ENCODE measurements at regions not wholly inside any gene's neighbourhood (a gene's known extent, or its start where the extent isn't known, plus 50 kb on each side); places are given as distances from the start of the nearest gene placed in this dataset.

DNA sequence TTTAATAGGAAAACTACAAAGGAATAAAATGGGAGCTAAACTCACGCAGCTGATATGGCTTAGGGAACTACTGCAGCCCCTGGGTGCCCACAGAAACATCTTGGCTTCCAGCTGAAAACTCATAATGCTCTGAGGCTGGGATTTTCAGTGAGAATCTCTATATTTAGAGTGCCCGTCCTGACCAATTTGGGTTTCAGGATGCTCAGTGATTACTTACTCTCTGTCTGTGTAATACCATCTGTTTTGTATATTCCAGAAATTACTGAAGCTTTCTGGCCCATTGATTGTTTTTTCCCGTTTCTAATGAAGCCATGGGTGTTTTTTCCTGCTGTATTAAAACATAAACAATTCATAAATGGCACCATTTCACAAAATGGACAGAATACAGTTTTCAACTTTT lies 50.6 kb upstream of the ZNF385D start:
- H3K9ac ChIP-seq (ENCODE audit: extremely low read depth, insufficient read length, low read length) = no peak overlapping the region
- TF ChIP-seq, protein P1, sequence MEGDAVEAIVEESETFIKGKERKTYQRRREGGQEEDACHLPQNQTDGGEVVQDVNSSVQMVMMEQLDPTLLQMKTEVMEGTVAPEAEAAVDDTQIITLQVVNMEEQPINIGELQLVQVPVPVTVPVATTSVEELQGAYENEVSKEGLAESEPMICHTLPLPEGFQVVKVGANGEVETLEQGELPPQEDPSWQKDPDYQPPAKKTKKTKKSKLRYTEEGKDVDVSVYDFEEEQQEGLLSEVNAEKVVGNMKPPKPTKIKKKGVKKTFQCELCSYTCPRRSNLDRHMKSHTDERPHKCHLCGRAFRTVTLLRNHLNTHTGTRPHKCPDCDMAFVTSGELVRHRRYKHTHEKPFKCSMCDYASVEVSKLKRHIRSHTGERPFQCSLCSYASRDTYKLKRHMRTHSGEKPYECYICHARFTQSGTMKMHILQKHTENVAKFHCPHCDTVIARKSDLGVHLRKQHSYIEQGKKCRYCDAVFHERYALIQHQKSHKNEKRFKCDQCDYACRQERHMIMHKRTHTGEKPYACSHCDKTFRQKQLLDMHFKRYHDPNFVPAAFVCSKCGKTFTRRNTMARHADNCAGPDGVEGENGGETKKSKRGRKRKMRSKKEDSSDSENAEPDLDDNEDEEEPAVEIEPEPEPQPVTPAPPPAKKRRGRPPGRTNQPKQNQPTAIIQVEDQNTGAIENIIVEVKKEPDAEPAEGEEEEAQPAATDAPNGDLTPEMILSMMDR (conservative IDR thresholded peaks at IDR 0.05) = no peak
- no peak overlapping the region for H2AK5ac ChIP-seq (ENCODE audit: insufficient read length, low read length)
- no peak overlapping the region for H2AFZ ChIP-seq (ENCODE audit: low read length)
- no peak overlapping the region for H3K4me2 ChIP-seq (ENCODE audit: insufficient read depth, insufficient read length, low read length)
- H4K5ac ChIP-seq (ENCODE audit: insufficient read length, low read depth, low read length) = no peak overlapping the region
- no peaks in the 10 kb centered on the region for H4K20me1 ChIP-seq (ENCODE audit: control insufficient read depth, insufficient read depth, insufficient read length)
- H2BK5ac ChIP-seq (ENCODE audit: insufficient read length, low read length) = no peak overlapping the region
- H4K91ac ChIP-seq (ENCODE audit: insufficient read length, low read depth, low read length) = no peak overlapping the region
- no peak overlapping the region for H2BK120ac ChIP-seq (ENCODE audit: low read depth, low read length, poor library complexity, severe bottlenecking)
- no peak overlapping the region for H3K27ac ChIP-seq (ENCODE audit: insufficient read length, low read depth, low read length)
- no peak overlapping the region for H3K18ac ChIP-seq (ENCODE audit: insufficient read length, low read depth, low read length)
- no peak overlapping the region for H3K23ac ChIP-seq (ENCODE audit: insufficient read length, low read depth, low read length)
- no peak overlapping the region for H4K8ac ChIP-seq (replicated peaks; ENCODE audit: insufficient read length, low read depth, low read length)
- H3T11ph ChIP-seq (ENCODE audit: low read length) = no peak overlapping the region
- no peaks in the 10 kb centered on the region for H3K27me3 ChIP-seq (ENCODE audit: insufficient read depth, low read length)
- Mint-ChIP-seq H3K4me3 (no peak overlapping the region), H3K9me3 (peaks cover 4 to 7% of the 10 kb centered on the region in 2 experiments; a peak in 2 of 5 replicates), H3K27ac (no peak overlapping the region; a peak in 1 of 7 replicates), H3K4me1 (no peaks in the 10 kb centered on the region), H3K36me3 (ENCODE audit: insufficient read depth in 1 of 3, low read depth in 3 of 3) (no peaks in the 10 kb centered on the region), H3K27me3 (ENCODE audit: low read depth) (no peaks in the 10 kb centered on the region)
- H3K79me1 ChIP-seq (ENCODE audit: insufficient read depth, low read depth, low read length, poor library complexity, severe bottlenecking) = no peaks in the 10 kb centered on the region
- no CpG with 5 or more reads among the region's 3 CpGs for WGBS (ENCODE audit: extremely low coverage, insufficient read length, low lambda C conversion rate)
- H3K56ac ChIP-seq (ENCODE audit: insufficient read length, low read depth, low read length) = no peak overlapping the region
- H2BK12ac ChIP-seq (ENCODE audit: insufficient read length, low read depth, low read length) = no peak overlapping the region
- no peak overlapping the region for H3K14ac ChIP-seq (ENCODE audit: insufficient read depth, low read length)
- no peaks in the 10 kb centered on the region for H3K23me2 ChIP-seq (ENCODE audit: insufficient read length, low read depth, low read length, poor library complexity, severe bottlenecking)
- no peak overlapping the region for H2BK15ac ChIP-seq (ENCODE audit: low read depth, low read length)
- no peaks in the 10 kb centered on the region for H3K79me2 ChIP-seq (ENCODE audit: insufficient read depth, low read length)
- H3K9me3 ChIP-seq (ENCODE audit: control insufficient read depth, low read depth, low read length) = no peaks in the 10 kb centered on the region
- H3K4me1 ChIP-seq (ENCODE audit: insufficient read depth, low read length) = no peaks in the 10 kb centered on the region
- DNase-seq = no peak
- no peak overlapping the region for H2BK20ac ChIP-seq (ENCODE audit: low read depth, low read length, poor library complexity, severe bottlenecking)
- no peak overlapping the region for H3K4ac ChIP-seq (ENCODE audit: low read depth, low read length)
